Mesodermal cell (in vitro differentiated cells): ENCODE measurements at regions not wholly inside any gene's neighbourhood (a gene's known extent, or its start where the extent isn't known, plus 50 kb on each side); places are given as distances from the start of the nearest gene placed in this dataset.

Source experiments
- H3K27ac ChIP-seq: 2 replicates; pipeline ENCODE4 v1.7.0; 2013; ENCODE audit warnings: mild to moderate bottlenecking, low read depth, low read length, moderate library complexity; ENCODE audit not compliant: severe bottlenecking
- H3K36me3 ChIP-seq: 2 replicates; pipeline ENCODE4 v1.7.1; 2013; ENCODE audit warnings: mild to moderate bottlenecking, low read length, moderate library complexity; ENCODE audit not compliant: control insufficient read depth, insufficient read depth
- H3K4me1 ChIP-seq: one replicate; pipeline ENCODE4 v1.7.1; 2013; ENCODE audit warnings: mild to moderate bottlenecking, low read length; ENCODE audit not compliant: insufficient read depth, control insufficient read depth, poor library complexity, severe bottlenecking
- H3K4me3 ChIP-seq: 2 replicates; pipeline ENCODE4 v1.7.0; 2013; ENCODE audit warnings: low read length, control low read depth, mild to moderate bottlenecking; ENCODE audit not compliant: insufficient read depth, poor library complexity, severe bottlenecking; ENCODE audit errors: extremely low read depth
- H3K9me3 ChIP-seq: 2 replicates; pipeline ENCODE4 v1.7.1; 2013; ENCODE audit warnings: mild to moderate bottlenecking, low read length, moderate library complexity; ENCODE audit not compliant: control insufficient read depth
- WGBS, 2 experiments: methylation state at CpG; one replicate each; pipeline ENCODE4 v1.1.5; 2013; ENCODE audit warnings: missing lambda C conversion rate in 2 of 2; ENCODE audit not compliant: insufficient coverage in 2 of 2; 5-methylcytosine and 5-hydroxymethylcytosine counted together

DNA sequence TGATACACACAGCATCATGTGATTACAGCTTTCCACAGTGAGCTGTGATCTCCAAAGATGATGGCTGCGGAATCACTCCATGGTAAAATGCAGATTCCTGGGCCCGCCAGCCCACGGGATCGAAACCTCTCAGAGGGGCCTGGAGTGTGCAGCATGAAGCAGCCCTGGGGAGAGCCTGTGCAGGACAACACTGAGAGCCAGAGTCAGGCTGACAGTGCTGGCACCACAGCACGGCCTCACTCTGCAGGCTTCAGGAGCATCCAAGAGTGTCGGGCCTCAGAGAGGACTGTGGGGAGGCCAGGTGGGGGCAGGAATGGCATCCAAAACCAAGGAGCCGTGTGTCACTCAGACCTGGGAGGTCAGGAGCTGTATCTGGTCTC lies 533.4 kb downstream of the TCERG1L start:
- Histone ChIP-seq H3K36me3 (no peaks in the 10 kb centered on the region), H3K27ac (no peak overlapping the region)
- WGBS, 2 experiments = 78 to 83% methylated on average over 6 to 7 of the region's 7 CpGs

DNA sequence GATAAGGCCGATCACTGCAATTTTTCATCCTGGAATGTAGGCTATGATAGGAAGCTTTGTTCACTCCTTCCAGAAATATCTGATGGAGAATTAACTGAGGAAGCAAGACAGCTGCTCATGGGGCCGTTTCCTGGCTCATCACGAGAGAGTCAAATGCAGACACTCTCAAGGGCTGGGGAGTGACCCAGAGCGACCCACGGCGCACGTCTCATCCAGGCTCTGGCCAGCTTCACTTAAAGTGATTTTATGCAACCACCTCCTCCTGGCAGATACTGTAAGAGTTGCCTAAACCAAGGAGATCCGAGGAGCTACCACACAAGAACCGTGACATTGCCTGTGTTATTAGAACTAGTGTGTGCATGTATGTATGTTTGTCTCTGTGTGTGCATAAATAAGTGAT lies 530.8 kb downstream of the TCERG1L start:
- Histone ChIP-seq H3K9me3 (no peaks in the 10 kb centered on the region), H3K36me3 (no peaks in the 10 kb centered on the region), H3K4me1 (no peaks in the 10 kb centered on the region), H3K4me3 (no peak overlapping the region), H3K27ac (no peak overlapping the region)
- 87 to 88% methylated on average over 5 to 8 of the region's 9 CpGs for WGBS, 2 experiments

More for the DNA sequence above, 533.4 kb downstream of the TCERG1L start:
- H3K9me3 ChIP-seq = no peaks in the 10 kb centered on the region
- H3K4me3 ChIP-seq = no peak overlapping the region
- no peaks in the 10 kb centered on the region for H3K4me1 ChIP-seq

DNA sequence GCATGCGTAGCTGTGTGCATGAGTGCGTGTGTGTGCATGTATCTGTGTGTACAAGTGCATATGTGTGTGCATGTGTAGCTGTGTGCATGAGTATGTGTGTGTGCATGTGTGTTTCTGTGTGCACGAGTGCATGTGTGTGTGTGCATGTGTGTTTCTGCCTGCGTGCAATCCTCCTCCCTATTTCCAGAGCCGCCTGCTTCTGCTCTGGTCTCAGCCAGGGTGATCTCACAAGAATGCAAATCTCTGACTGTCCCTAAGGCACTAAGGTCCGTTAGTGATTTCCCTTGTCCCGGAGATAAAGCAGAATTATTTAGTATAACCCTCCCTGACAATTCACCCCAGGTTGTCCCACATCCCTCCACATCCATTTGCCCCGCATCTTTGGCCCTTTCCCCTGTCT lies 530.3 kb downstream of the TCERG1L start:
- no peak overlapping the region for H3K4me3 ChIP-seq
- H3K9me3 ChIP-seq = no peaks in the 10 kb centered on the region
- WGBS, 2 experiments = 88 to 96% methylated on average over 5 to 6 of the region's 8 CpGs
- H3K36me3 ChIP-seq = no peaks in the 10 kb centered on the region
- no peaks in the 10 kb centered on the region for H3K4me1 ChIP-seq
- no peak overlapping the region for H3K27ac ChIP-seq

DNA sequence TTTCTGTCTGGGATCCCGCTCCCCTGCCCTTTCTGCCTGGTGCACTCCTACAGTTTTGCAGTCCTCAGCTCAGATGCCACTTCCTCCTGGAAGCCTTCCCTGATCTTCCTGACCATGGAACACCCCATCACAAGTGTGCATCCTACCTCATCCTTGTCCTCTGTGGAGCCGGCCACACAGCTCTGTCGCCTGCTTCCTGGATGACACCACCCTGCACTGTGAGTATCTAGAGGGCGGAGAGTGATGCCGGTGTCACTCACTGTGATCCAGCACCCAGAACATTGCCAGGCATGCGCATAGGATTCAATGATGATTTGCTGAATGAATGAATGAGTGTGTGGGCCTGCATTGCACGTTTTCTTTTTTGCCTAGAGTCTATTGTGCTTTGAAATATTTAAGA lies 529.9 kb downstream of the TCERG1L start:
- Histone ChIP-seq H3K36me3 (no peaks in the 10 kb centered on the region), H3K27ac (no peak overlapping the region), H3K4me3 (no peak overlapping the region), H3K9me3 (no peaks in the 10 kb centered on the region), H3K4me1 (no peaks in the 10 kb centered on the region)
- WGBS, 2 experiments = 81% methylated on average over 5 to 6 of the region's 7 CpGs

DNA sequence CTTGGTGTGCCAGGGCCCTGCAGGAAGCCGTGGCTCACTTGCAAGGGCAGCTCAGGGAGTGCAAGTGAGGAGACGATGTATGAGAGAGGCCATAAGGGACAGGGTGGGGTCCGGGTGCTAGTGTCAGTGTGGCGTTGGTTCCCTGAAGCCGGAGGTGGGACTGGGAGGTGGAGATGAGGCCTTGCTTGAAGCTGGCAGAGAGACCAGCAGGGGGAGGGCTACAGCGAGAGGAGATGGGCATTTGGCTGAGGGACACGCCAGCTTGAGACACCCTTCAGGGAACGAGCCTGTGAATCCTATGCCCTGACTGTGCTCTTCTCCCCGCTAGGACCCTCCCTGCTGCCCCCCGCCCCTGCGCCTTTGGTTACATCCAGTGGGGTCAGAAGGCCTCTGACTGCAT lies 529.1 kb downstream of the TCERG1L start:
- Histone ChIP-seq H3K4me1 (no peaks in the 10 kb centered on the region), H3K36me3 (no peaks in the 10 kb centered on the region), H3K9me3 (no peaks in the 10 kb centered on the region), H3K27ac (no peak overlapping the region), H3K4me3 (no peak overlapping the region)
- WGBS, 2 experiments = 79 to 81% methylated on average over 10 to 11 of the region's 11 CpGs

DNA sequence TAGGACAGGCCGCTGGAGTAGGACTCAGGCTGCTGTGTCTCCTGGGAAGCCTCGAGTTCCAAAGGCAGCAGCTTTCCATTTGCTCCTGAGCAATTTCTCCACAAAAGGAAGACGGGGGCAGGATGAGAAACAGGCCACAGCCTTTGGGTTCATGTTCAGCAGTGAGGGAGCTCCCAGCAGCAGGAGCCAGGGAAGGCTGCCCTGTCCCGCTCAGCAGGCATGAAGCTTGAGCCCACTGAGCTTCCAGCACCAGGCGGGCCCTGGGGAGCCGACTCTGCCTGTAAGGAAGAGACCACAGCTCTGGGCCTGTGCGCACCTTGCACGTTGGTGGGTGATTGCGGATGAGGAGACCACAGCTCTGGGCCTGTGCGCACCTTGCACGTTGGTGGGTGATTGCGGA lies 527.2 kb downstream of the TCERG1L start:
- no peaks in the 10 kb centered on the region for H3K9me3 ChIP-seq
- 87 to 88% methylated on average over 5 to 8 of the region's 12 CpGs for WGBS, 2 experiments
- no peak overlapping the region for H3K27ac ChIP-seq
- H3K36me3 ChIP-seq = no peaks in the 10 kb centered on the region
- no peaks in the 10 kb centered on the region for H3K4me1 ChIP-seq
- no peak overlapping the region for H3K4me3 ChIP-seq

DNA sequence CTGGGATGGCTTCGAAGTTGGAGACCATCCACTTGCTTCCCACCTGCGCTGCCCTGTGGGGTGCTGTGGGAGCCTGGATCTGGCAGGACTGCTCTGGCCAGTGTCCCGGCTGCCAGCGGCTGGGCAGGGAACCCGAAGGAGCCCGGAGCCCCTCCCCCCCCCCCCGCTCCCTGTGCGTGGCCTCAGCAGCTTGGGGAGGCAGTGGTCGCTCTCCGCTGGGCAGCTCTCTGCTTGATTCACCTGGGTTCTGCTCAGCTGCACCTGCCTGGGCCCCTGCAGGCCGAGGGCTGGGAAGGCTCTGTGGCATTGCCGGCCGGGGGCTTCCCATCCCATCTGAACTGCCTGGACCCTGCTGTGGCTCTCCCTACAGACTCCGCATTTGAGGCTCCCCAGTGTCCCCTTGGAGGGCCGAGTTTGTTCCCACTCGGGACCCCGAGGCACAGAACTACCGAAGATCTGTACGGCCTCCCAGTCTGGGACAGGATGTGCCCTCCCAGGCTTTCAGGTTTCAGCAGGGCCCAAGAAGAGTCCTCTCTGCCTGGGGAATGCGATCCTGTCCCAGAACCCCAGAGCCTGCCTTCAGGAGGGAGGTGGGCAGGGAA lies 525.1 kb downstream of the TCERG1L start:
- H3K4me3 ChIP-seq = no peak overlapping the region
- no peaks in the 10 kb centered on the region for H3K36me3 ChIP-seq
- WGBS, 2 experiments = 89 to 93% methylated on average over 14 to 20 of the region's 20 CpGs
- no peaks in the 10 kb centered on the region for H3K9me3 ChIP-seq
- H3K4me1 ChIP-seq = no peaks in the 10 kb centered on the region
- H3K27ac ChIP-seq = no peak overlapping the region

DNA sequence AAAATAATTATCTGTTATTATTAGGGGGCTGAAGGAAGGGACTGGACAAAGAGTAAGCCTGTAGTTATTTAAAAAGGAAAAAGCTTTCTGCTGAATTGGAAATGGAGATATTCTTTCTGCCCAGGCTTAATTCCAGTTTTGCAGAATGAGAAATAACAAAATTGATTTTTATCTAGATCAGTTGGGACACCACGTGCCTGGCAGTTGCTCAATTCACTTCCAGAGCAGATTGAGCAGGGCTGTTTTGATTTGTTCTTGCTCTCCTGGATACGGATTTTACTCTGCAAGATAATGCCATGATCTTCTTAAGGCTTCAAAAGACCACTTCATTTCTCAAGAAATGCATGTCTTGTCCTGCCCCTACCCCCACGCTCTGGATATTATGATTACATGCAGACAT lies 524.3 kb downstream of the TCERG1L start:
- Histone ChIP-seq H3K36me3 (no peaks in the 10 kb centered on the region), H3K4me3 (no peak overlapping the region), H3K9me3 (no peaks in the 10 kb centered on the region), H3K4me1 (no peaks in the 10 kb centered on the region), H3K27ac (no peak overlapping the region)
- whole genome bisulfite sequencing, 2 experiments = 81 to 88% methylated on average over 2 of the region's 3 CpGs

DNA sequence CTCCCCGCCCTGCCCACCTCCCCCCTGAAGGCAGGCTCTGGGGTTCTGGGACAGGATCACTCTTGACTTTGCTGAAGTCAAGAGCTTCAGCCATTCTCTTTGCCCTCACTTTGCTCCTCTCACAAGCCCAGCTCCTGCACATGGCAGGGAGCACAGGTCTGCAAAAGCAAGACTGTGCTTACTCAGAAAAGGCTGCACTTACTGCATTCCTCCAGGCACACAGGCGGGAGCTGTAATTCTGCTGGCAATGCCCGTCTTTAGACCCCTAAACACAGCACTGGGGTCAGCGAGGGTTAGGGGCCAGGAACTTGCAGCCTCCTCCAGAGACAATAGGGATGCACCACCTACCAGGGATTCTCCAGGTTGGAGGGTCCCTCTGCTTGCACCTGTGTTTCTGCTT lies 523.7 kb downstream of the TCERG1L start:
- H3K27ac ChIP-seq = no peak overlapping the region
- 83 to 84% methylated on average over 4 of the region's 4 CpGs for WGBS, 2 experiments
- H3K4me3 ChIP-seq = no peak overlapping the region
- H3K36me3 ChIP-seq = no peaks in the 10 kb centered on the region
- peaks cover 1% of the 10 kb centered on the region for H3K9me3 ChIP-seq
- no peaks in the 10 kb centered on the region for H3K4me1 ChIP-seq

DNA sequence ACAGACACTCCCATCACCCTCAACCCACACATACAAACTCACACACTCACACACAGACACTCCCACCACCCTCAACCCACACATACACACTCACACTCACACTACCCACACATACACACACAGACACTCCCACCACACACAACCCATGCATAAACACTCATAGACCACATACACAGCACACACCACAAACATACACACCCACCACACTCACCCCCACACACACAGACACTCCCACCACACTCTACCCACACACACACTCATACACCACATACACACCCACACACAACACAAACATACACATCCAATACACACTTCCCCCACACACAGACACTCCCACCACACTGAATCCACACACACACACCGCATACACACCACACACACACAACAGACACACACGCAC lies 521.2 kb downstream of the TCERG1L start:
- WGBS, 2 experiments = 43 to 50% methylated on average over 1 of the region's 2 CpGs
- Histone ChIP-seq H3K4me1 (no peaks in the 10 kb centered on the region), H3K27ac (no peak overlapping the region), H3K36me3 (no peaks in the 10 kb centered on the region), H3K9me3 (peaks cover 4% of the 10 kb centered on the region), H3K4me3 (no peak overlapping the region)

DNA sequence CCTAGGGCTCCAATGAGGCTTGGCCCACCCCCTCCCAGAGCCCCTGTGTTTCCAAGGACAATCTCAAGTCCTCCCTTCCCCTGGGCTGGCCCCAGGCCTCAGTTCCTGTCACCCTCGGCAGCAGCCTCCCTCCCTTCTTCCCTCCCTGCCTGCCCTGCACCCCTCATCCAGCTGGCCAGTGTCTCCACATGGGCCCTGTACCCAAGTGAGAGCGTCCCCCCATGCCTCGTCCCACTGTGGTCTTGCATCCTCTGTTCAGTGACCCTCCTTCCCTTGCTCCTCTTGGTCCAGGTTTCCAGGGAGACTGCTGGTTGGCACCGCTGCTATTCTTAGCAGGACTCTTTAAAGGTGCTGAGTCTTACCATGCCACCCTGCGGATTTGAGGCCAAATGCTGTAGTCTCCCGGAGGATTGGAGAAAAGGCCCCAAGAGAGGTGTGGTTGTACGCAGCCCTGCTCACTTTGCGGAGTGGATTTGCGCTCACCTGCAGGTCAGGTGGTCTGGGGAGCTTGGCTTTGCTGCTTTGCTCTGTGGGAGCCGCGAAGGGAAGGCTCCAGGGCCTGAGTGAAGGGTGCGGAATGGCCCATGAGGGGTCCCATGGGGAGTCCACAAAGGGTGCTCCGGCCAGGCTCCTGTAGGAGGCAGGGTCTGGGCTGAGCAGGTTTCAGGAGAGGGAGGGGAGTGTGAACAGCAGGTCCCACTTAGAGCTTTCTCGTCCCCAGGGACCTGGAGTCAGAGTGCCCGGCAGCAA lies 519.2 kb downstream of the TCERG1L start:
- H3K4me1 ChIP-seq = no peaks in the 10 kb centered on the region
- 88% methylated on average over 5 to 15 of the region's 15 CpGs for WGBS, 2 experiments
- peaks cover 4% of the 10 kb centered on the region for H3K9me3 ChIP-seq
- no peak overlapping the region for H3K4me3 ChIP-seq
- H3K36me3 ChIP-seq = no peaks in the 10 kb centered on the region
- no peak overlapping the region for H3K27ac ChIP-seq
